ENCODE measurements at regions not wholly inside any gene's neighbourhood (a gene's known extent, or its start where the extent isn't known, plus 50 kb on each side); places are given as distances from the start of the nearest gene placed in this dataset.
"Not testable (repeated sequence)": the region's sequence is repeated elsewhere in the genome, so short reads cannot be mapped to it uniquely, and the experiment has no call there.

DNA sequence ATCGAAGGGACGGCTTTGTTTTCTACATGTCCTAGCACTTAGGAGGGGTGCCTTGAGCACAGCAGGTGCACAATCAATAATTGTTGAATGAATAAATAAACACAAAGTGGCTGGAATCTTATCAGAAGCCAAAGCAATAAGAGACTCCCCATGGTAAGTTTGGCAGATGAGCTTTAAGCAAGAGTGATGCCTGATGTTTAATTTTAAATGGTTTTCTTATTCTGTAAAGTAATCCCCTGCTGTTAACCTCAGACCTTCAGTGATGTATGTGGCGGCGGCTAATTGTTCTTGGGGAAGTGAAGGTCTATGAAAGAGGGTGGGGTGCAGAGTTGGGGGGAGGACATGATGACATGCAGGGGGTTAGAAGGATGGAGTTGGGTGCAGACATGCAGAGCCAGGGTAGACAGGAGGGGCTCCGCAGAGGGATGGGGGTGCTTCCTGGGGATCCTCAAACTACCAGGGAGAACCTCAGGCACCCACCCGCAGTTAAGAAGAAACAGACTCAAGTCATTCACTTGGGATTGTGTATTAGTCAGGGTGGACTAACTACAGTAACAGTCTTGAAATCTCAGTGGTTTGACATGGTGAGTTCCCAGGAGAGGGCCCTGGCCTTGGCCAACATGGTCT lies 65.7 kb upstream of the SHB start:
- no peak for FAIRE-seq
- DNase-seq (ENCODE audit: insufficient read length, low spot score): no peak

DNA sequence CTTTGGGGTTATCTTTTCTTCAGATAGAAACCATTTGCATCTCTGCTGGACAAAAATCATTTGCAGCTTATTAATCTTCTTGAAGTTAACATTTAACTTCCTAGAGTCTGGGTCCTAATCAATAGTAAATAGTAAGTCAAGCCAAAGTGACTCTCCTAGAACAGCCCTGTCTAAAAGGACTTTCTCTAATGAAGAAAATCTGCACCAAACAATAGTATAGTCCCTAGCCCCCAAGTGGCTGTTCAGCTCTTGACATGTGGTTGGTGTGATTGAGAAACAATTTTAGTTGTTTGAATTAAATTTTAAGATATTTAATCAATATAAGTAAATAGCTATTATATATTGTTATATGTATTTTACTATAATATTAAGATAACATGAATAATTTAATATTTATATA lies 64.6 kb upstream of the SHB start:
- DNase-seq (ENCODE audit: insufficient read length, low spot score) (no peak), FAIRE-seq (no peak)

DNA sequence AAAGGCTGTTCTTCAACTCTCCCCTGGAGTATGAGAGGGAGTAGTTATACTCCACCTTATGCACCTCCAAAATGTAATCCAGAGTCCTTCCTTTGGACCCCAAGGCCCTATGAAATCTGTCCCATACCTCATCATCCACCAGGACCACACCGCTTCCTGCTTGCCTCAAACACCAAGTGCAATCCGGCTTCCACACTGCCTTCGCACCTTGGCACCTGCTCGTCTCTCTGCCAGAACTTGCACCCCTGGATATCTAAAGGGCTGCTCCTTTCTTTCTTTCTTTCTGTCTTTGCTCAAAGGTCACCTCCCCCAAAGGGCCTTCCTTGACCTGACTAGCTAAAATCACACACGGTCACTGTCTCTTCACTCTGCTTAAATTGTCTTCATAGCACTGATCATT lies 63.9 kb upstream of the SHB start:
- no peak for DNase-seq (ENCODE audit: insufficient read length, low spot score)
- no peak for FAIRE-seq

DNA sequence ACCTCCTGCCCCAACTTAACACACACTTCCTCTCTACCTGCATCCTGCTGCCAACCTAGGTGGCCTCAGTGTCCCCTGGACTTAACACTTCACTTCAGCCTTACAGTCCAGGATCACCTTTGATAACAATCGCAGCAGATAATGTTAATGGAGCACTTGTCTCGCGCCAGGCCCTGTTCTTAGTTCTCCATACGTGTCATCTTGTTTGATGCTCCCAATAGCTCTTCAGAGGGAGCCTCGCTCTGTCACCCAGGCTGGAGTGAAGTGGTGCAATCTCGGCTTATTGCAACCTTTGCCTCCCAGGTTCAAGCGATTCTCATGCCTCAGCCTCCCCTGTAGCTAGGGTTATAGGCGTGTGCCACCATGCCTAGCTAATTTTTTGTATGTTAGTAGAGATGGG lies 62.7 kb upstream of the SHB start:
- DNase-seq (ENCODE audit: insufficient read length, low spot score) (no peak), FAIRE-seq (no peak)

DNA sequence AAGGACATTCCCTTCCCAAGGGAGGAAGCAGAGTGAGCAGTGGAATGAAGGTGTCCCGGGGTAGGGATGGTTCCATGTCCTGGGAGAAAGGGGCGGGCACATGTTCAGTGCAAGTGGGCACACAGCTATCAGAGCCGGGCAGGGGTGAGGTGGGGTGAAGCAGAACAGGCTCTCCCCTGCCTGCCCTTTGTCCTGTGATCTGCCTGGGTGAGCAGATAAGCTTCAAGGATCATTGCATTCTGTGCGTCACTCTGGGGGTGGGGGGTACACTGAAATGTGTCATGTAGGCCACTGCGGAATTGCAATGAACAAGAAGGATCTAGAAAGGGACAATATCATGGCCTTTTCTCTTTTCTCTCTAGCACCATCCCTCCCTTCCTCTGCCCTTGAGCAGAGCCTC lies 61.7 kb upstream of the SHB start:
- DNase-seq (ENCODE audit: insufficient read length, low spot score) (no peak), FAIRE-seq (no peak)

DNA sequence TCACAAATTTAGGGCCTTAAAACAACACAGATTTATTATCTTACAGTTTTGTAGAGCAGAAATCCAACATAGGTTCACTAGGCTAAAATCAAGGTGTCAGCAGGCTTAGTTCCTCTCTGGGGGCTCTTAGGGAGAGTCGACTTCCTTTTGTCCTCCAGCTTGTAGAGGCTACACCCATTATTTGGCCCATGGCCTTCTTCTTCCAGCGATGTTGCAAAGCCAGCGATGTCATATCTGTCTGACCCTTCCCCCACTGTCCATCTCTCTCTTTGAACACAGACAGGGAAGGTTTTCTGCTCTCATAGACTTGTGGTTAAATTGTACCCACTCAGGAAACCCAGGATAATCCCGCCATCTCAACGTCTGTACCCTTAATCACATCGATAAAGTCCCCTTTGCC lies 60.3 kb upstream of the SHB start:
- DNase-seq (ENCODE audit: insufficient read length, low spot score) (no peak), FAIRE-seq (no peak)

DNA sequence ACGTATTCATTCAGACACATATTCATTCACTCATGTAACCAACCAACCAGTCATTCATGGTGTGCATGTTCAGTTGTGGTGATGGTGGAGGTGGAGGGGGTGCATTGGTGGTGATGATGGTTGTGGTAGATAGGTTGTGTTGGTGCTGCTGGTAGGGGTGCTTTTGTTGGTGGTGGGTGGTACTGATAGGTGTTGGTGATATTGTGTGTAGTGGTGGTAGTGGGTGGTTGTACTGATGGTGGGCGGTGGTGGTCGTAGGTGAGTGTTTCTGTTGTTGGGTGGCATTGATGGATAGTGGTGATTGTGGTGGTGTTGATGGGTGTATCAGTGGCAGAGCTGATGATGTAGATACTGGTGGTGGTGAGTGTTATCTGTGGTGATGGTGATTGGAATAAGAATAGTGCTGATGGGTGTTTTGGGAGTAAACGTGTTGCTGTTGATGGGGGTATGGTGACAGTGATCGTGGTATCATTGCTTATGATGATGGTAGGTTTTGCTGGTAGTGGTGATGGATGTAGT lies 59.8 kb upstream of the SHB start:
- DNase-seq (ENCODE audit: insufficient read length, low spot score) (no peak), FAIRE-seq (no peak)

DNA sequence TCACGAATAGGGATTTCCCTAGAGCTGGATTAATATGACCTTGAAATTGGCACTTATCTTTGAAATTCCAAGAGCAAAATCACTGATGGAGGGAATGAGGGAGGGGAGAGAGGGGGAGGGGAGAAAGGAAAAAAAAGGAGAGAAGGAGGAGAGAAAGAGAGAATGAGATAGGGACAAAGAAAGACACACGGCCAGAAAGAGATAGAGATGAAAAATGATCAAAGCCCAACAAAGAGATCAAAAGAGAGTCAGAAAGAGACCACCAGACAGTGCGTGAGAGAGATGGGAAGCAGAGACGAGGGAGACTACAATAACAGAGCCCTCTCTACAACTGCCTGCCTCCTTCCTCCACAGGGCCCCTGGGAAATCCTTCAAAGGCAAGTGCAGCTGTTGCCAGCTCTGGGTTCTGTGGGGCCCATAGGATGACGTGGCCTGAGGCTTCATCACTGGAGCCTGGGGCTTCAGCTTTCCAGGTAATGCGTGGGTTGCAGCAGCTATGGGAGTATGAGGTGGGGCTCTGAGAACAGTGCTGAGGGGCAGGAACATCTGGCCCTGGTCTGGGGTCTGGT lies 58.3 kb upstream of the SHB start:
- DNase-seq (ENCODE audit: insufficient read length, low spot score) (no peak), FAIRE-seq (no peak)

DNA sequence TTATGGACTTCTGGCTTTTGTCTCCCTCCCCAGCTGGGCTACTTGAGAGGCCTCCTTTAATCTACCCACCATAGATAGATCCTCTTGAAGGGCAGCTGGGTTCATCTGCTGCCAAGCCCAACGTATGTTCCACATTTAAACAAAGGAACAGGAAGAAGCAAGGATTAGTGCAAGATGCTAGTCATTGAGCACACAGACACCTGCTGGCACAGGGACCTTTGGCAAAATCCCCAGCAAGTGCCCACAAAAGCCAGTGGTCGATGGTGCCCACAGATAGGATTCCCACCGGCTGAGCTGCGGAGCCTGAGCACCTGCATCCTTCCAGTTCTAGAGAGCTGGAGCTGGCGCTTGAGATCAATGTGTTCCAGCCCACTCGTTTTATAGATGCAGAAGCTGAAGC lies 57.7 kb upstream of the SHB start:
- no peak for FAIRE-seq

DNA sequence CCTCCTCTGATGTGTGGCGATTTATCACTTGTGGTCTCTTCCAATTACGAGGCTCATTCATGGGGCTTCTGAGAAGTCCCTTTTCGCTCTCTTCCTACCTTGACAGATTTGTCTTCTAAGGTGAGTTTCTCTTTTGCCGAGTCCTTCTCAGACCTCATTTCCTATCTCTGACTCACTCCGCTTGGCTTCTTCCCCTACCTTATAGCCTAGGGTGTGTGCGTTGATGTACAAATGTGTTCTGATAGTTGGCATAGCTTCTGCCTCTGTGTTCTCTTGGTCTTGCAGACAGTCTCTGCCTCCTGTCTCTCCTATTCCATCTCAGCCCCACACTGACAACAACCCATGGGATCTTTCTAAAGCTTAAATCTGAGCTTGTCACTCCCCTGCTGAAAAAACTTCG lies 56.9 kb upstream of the SHB start:
- FAIRE-seq: no peak
- DNase-seq (ENCODE audit: insufficient read length, low spot score): no peak

More for the DNA sequence above, 57.7 kb upstream of the SHB start:
- no peak for DNase-seq (ENCODE audit: insufficient read length, low spot score)

DNA sequence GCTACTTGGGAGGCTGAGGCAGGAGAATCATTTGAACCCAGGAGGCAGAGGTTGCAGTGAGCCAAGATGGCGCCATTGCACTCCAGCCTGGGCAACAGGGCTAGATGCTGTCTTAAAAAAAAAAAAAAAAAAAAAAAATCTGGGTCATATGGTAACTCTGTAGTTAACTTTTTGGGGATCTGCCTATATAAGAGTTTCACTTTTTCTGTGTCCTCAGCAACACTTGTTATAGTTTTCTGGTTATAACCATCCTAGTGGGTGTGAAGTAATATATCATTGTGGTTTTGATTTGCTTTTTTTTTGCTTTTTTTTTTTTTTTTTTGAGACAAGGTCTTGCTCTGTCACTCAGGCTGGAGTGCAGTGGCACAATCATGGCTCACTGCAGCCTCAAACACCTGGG lies 54.3 kb upstream of the SHB start:
- DNase-seq (ENCODE audit: insufficient read length, low spot score); FAIRE-seq: not testable (repeated sequence)

DNA sequence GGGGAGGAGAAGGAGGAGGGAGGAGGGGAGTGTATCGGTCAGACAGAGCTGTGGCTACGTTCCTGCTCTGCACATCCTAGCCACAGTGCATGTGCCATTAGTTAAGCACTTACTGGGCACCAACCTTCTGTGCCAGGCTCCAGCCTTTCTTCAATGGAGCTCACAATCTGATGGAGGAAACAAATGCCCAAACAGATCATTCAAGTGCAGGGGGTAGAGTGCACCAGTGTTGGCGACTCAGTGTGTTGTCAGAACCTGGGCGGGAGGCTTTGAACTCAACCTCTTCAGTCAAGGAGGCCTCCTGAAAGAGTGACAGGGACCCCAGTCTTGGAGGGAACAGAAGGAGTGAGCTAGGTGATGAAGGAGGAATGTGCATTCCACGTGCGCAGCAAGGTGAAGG lies 51.9 kb upstream of the SHB start:
- no peak for FAIRE-seq
- no peak for DNase-seq (ENCODE audit: insufficient read length, low spot score)

DNA sequence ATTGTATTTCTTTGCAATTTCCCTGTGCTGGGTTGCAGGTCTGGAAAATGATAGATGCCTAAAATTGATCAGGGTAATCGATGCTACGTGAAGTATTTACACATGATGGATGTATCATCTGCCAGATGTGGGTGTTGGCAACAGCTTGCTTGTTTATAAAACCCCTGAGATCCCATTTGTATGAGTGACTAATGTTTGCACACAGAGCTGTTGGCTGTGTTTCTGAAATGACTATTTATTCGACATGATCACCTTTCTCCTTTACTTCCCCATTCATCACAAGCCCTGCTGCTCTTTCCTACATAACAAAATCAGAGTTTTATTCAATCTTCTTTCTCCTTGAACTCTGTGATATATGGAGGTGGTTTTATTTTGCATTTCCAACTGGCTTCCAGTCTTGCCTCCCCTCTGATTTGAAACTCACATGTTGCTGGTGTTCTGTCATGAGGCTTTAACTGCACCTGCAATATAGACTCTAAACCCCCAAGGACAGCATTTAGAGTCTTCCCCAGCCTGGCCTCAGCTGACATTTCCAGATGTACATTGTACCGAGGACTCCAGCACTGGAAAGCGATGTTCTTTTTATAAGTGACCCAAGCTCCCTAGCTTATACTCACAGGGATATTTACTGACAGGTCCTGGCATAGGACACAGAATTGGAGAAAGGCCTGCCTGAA lies 50.7 kb upstream of the SHB start:
- DNase-seq (ENCODE audit: insufficient read length, low spot score): no peak
- no peak for FAIRE-seq

DNA sequence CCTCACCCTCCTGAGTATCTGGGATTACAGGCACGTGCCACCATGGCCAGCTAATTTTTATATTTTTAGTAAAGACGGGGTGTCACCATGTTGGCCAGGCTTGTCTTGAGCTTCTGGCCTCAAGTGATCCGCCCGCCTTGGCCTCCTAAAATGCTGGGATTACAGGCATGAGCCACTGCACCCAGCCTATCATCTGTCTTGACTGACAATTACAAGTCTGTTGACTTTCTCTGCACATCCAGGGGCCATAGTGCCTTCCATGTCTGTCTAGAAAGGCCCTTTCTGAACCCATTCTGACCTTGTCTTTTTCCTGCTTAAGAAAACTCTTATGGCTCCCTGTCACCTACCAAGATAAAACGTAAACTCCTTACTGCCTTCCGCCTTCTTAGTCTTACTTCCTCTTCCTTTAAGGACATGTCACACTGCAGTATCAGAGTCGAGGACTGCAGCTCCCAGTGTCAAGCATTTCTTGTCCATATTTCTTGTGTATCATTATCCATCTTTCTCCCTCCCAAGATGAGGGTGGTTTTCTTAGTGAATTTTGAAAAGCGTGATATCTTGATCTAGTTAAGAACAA lies 49.9 kb upstream of the SHB start:
- DNase-seq (ENCODE audit: insufficient read length, low spot score): no peak
- FAIRE-seq: no peak

All from HTR-8/SVneo (cell line).